Endothelial cell (in vitro differentiated cells): ENCODE measurements at regions not wholly inside any gene's neighbourhood (a gene's known extent, or its start where the extent isn't known, plus 50 kb on each side); places are given as distances from the start of the nearest gene placed in this dataset.

Source experiments
- DNase-seq: peaks from one replicate; pipeline ENCODE4 v3.0.0; 2021; ENCODE audit warnings: low spot score
- H3K27ac Mint-ChIP-seq: one replicate; pipeline ENCODE4 v1.8.0; 2021; ENCODE audit warnings: mixed read lengths, inconsistent platforms; ENCODE audit not compliant: unreplicated experiment
- H3K27me3 Mint-ChIP-seq: one replicate; pipeline ENCODE4 v1.8.0; 2021; ENCODE audit warnings: mild to moderate bottlenecking, moderate library complexity, mixed read lengths, inconsistent platforms; ENCODE audit not compliant: unreplicated experiment
- H3K36me3 Mint-ChIP-seq: one replicate; pipeline ENCODE4 v1.8.0; 2021; ENCODE audit warnings: mild to moderate bottlenecking, low read depth, mixed read lengths, inconsistent platforms; ENCODE audit not compliant: unreplicated experiment
- H3K4me1 Mint-ChIP-seq: one replicate; pipeline ENCODE4 v1.8.0; 2021; ENCODE audit warnings: mild to moderate bottlenecking, mixed read lengths, inconsistent platforms; ENCODE audit not compliant: unreplicated experiment
- H3K4me3 Mint-ChIP-seq: one replicate; pipeline ENCODE4 v1.8.0; 2021; ENCODE audit warnings: mild to moderate bottlenecking, mixed read lengths, inconsistent platforms; ENCODE audit not compliant: unreplicated experiment
- H3K9me3 Mint-ChIP-seq: one replicate; pipeline ENCODE4 v1.8.0; 2021; ENCODE audit warnings: mixed read lengths, inconsistent platforms; ENCODE audit not compliant: unreplicated experiment
- TF ChIP-seq, protein P1 (sequence below): fragments of 200-600 bp; sonication (generic); IDR thresholded peaks from one replicate; pipeline ENCODE4 v1.5.0; 2021; ENCODE audit warnings: antibody characterized with exemption; ENCODE audit not compliant: unreplicated experiment

GRCh38 chr2:224191465-224191864 lies 152.4 kb upstream of the SERPINE2 start:
- Mint-ChIP-seq H3K27ac (no peak overlapping the region), H3K27me3 (no peaks in the 10 kb centered on the region), H3K36me3 (peaks cover 9% of the 10 kb centered on the region), H3K4me3 (no peak overlapping the region), H3K9me3 (no peaks in the 10 kb centered on the region), H3K4me1 (peaks cover 2% of the 10 kb centered on the region)
- TF ChIP-seq, protein P1, sequence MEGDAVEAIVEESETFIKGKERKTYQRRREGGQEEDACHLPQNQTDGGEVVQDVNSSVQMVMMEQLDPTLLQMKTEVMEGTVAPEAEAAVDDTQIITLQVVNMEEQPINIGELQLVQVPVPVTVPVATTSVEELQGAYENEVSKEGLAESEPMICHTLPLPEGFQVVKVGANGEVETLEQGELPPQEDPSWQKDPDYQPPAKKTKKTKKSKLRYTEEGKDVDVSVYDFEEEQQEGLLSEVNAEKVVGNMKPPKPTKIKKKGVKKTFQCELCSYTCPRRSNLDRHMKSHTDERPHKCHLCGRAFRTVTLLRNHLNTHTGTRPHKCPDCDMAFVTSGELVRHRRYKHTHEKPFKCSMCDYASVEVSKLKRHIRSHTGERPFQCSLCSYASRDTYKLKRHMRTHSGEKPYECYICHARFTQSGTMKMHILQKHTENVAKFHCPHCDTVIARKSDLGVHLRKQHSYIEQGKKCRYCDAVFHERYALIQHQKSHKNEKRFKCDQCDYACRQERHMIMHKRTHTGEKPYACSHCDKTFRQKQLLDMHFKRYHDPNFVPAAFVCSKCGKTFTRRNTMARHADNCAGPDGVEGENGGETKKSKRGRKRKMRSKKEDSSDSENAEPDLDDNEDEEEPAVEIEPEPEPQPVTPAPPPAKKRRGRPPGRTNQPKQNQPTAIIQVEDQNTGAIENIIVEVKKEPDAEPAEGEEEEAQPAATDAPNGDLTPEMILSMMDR: no peak
- no peak for DNase-seq

DNA sequence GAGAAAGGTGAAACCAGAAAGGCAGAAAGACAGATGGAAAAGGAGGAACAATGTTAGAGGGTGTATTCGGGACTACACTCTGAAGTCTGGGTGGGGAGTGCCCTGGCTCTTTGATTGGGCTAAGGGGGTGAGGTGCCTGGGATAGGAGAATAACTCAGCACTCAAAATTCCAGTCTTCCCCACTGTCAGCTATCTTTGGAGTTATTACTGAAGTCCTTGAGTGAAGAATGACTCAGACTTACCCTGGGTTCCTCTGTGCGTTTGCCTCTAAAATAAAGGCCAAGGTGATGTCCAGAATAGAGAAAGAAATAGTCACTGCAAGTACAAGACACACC lies 151.8 kb upstream of the SERPINE2 start:
- Mint-ChIP-seq H3K27me3 (no peaks in the 10 kb centered on the region), H3K4me1 (peaks cover 8% of the 10 kb centered on the region), H3K9me3 (no peaks in the 10 kb centered on the region), H3K36me3 (peaks cover 10% of the 10 kb centered on the region), H3K4me3 (no peak overlapping the region), H3K27ac (no peak overlapping the region)
- no peak for DNase-seq
- TF ChIP-seq, protein P1: no peak

DNA sequence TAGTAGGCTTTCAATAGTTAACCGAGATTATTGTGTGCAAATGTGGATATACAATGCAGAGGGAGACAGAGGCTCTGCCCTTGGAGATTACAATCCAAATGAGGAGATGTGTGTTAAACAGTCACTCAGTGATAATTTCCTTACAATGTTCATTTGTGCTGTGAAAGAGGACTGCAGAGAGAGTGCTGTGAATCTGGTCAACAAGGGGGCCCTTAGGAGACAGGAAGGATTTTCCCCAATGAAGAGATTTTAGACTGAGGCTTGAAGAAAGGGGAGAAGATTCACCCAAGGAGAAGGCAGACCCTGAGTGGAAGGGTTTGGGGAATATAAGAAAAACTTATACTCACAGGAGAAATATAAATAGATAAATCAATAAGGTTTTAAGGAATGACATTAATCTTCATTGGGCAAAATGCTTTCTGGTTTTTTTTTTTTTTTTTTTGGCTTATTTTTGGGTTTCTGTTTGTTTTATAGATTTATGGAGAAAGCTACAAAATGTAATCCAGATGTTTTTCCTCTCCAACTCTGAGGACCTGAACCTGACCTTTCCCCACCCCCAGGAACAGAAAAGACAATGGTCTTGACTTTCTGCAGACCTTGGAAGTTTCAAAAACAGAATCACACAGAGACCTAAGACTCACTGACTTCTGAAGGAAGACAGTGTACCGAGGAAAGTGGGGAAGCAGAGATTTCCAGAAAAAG lies 151.3 kb upstream of the SERPINE2 start:
- Mint-ChIP-seq H3K36me3 (peaks cover 10% of the 10 kb centered on the region), H3K4me3 (no peak overlapping the region), H3K9me3 (no peaks in the 10 kb centered on the region), H3K4me1 (peaks cover 11% of the 10 kb centered on the region), H3K27me3 (no peaks in the 10 kb centered on the region), H3K27ac (no peak overlapping the region)
- TF ChIP-seq, protein P1: no peak
- no peak for DNase-seq

DNA sequence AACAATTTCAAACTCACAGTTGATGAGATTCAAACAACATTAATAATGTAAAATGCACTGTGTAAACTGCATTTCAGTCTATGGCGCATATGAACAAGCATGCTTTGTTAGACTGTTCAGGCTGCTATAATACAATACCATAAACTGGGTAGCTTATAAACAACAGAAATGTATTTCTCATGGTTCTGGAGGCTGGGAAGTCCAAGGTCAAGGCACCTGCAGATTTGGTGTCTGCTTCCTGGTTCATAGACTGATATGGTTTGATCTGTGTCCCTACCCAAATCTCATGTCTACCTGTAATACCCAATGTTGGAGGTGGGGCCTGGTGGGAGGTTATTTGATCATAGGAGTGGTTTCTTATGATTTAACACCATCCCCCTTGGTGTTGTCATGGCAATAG lies 148.1 kb upstream of the SERPINE2 start:
- Mint-ChIP-seq H3K27ac (no peak overlapping the region), H3K4me1 (peaks cover 11% of the 10 kb centered on the region), H3K4me3 (no peak overlapping the region), H3K27me3 (no peaks in the 10 kb centered on the region), H3K36me3 (peaks cover 10% of the 10 kb centered on the region), H3K9me3 (no peaks in the 10 kb centered on the region)
- no peak for DNase-seq
- TF ChIP-seq, protein P1: no peak

DNA sequence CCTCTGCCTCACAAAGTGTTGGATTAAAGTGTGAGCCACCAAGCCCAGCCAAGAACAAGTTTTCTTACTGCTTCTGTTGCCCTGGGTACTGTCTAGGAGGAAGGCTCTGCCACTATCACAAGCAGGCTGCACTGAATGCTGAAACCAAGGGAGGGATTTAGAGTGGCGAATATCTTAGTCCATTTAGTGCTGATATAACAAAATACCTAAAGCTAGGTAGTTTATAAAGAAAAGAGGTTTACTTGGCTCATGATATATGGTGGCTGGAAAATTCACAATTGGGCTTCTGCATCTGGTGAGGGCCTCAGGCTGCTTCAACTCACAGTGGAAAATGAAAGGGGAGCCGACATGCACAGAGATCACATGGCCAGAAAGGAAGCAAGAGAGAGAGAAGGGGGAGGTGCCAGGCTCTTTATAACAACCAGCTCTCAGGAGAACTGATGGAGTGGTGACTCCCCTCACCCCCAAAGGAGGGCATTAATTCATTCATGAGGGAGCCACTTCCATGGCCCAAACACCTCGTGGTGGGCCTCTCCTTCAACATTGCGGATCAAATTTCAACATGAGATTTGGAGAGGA lies 146.0 kb upstream of the SERPINE2 start:
- no peak overlapping the region for H3K4me3 Mint-ChIP-seq
- peaks cover 10% of the 10 kb centered on the region for H3K36me3 Mint-ChIP-seq
- no peaks in the 10 kb centered on the region for H3K9me3 Mint-ChIP-seq
- H3K27me3 Mint-ChIP-seq: peaks cover 3% of the 10 kb centered on the region
- DNase-seq: no peak
- peaks cover 11% of the 10 kb centered on the region for H3K4me1 Mint-ChIP-seq
- TF ChIP-seq, protein P1: no peak
- no peak overlapping the region for H3K27ac Mint-ChIP-seq
